Caco-2 (cell line): ENCODE measurements at regions not wholly inside any gene's neighbourhood (a gene's known extent, or its start where the extent isn't known, plus 50 kb on each side); places are given as distances from the start of the nearest gene placed in this dataset.
"Not testable (repeated sequence)": the region's sequence is repeated elsewhere in the genome, so short reads cannot be mapped to it uniquely, and the experiment has no call there.

ENCODE experiments used
- BruUV-seq: library from RNA; stranded (reverse); fragments of 400-500 nt; replicated peaks from 2 replicates; lab custom pipeline; 2021; lab: Mats Ljungman, UMichigan
- CTCF ChIA-PET: fragments of 300-600 bp; sonication (Branson Sonifier 250); formaldehyde crosslinking; loops from one replicate; lab custom pipeline; 2022; ENCODE audit warnings: antibody characterized with exemption; lab: Charles Lee
- POLR2A ChIA-PET: fragments of 300-600 bp; sonication (Branson Sonifier 250); formaldehyde crosslinking; loops from one replicate; lab custom pipeline; 2022; ENCODE audit warnings: antibody characterized with exemption; lab: Charles Lee
- DNase-seq, 2 experiments: peaks; one replicate each; pipeline versions ENCODE4 v3.0.0 to v3.0.0-alpha.2; 2020 to 2022
- H3K27me3 ChIP-seq: replicated peaks from 2 replicates; pipeline ENCODE4 v1.6.0; 2011; ENCODE audit warnings: low read length; ENCODE audit not compliant: control insufficient read depth, insufficient read depth
- H3K36me3 ChIP-seq: 2 replicates; pipeline ENCODE4 v1.5.1; 2011; ENCODE audit warnings: low read length; ENCODE audit not compliant: control insufficient read depth, insufficient read depth
- H3K4me1 ChIP-seq: fragments of 250-450 bp; sonication (Bioruptor Pico); 2 replicates; pipeline ENCODE4 v1.5.1; 2020; ENCODE audit warnings: mild to moderate bottlenecking
- H3K4me3 ChIP-seq: 2 replicates; pipeline ENCODE4 v1.5.1; 2011; ENCODE audit warnings: low read depth, mild to moderate bottlenecking, control low read depth, low read length
- H3K9me3 ChIP-seq: fragments of 250-450 bp; sonication (Bioruptor Pico); 2 replicates; pipeline ENCODE4 v1.5.1; 2020; ENCODE audit warnings: mild to moderate bottlenecking, moderate library complexity
- H3K27ac Mint-ChIP-seq: one replicate; pipeline ENCODE4 v1.8.0; 2022; ENCODE audit warnings: mixed read lengths; ENCODE audit not compliant: unreplicated experiment
- H3K27me3 Mint-ChIP-seq: one replicate; pipeline ENCODE4 v1.8.0; 2022; ENCODE audit warnings: mixed read lengths; ENCODE audit not compliant: insufficient read depth, unreplicated experiment
- H3K36me3 Mint-ChIP-seq: one replicate; pipeline ENCODE4 v1.8.0; 2022; ENCODE audit warnings: mild to moderate bottlenecking, mixed read lengths; ENCODE audit not compliant: insufficient read depth, unreplicated experiment
- H3K4me1 Mint-ChIP-seq: one replicate; pipeline ENCODE4 v1.8.0; 2022; ENCODE audit warnings: low read depth, mixed read lengths; ENCODE audit not compliant: unreplicated experiment
- H3K4me3 Mint-ChIP-seq: one replicate; pipeline ENCODE4 v1.8.0; 2022; ENCODE audit warnings: mild to moderate bottlenecking, moderate library complexity, mixed read lengths; ENCODE audit not compliant: unreplicated experiment
- H3K9me3 Mint-ChIP-seq: one replicate; pipeline ENCODE4 v1.8.0; 2022; ENCODE audit warnings: mixed read lengths; ENCODE audit not compliant: unreplicated experiment
- CTCF ChIP-seq, 2 experiments: fragments of 200-600 bp in 1 of 2; IDR thresholded peaks; 1 replicate in 1 of 2; 2 replicates in 1 of 2; pipeline versions ENCODE4 v1.5.1 to v1.8.0; 2011 to 2022; ENCODE audit warnings: antibody characterized with exemption in 1 of 2, control low read depth in 1 of 2, inconsistent platforms in 1 of 2, low read depth in 1 of 2, low read length in 1 of 2, mild to moderate bottlenecking in 1 of 2, moderate library complexity in 1 of 2; ENCODE audit not compliant: insufficient read depth in 1 of 2, severe bottlenecking in 1 of 2, unreplicated experiment in 1 of 2
- intact Hi-C: fragments of 100-400 bp; cut with micrococcal nuclease; formaldehyde crosslinking; loops from one replicate; pipeline ENCODE4 v1.10.0; 2022; ENCODE audit not compliant: unreplicated experiment

GRCh38 chr7:63887031-63887430, 111.6 kb upstream of the ZNF722 start:
- Mint-ChIP-seq H3K9me3 (peaks cover 13% of the 10 kb centered on the region), H3K27ac (no peak overlapping the region), H3K4me3 (no peak overlapping the region), H3K36me3 (no peaks in the 10 kb centered on the region), H3K27me3 (no peaks in the 10 kb centered on the region), H3K4me1 (no peaks in the 10 kb centered on the region)
- H3K36me3 ChIP-seq = no peaks in the 10 kb centered on the region
- ChIA-PET CTCF (no interaction called here), POLR2A (no interaction called here)
- TF ChIP-seq CTCF (IDR thresholded peaks at IDR 0.05; ENCODE audit: insufficient read depth in 1 of 2, low read depth in 1 of 2, low read length in 1 of 2, severe bottlenecking in 1 of 2, unreplicated experiment in 1 of 2) = no peak
- no peak overlapping the region for H3K4me3 ChIP-seq
- no peaks in the 10 kb centered on the region for H3K4me1 ChIP-seq
- DNase-seq = no peak
- no peaks in the 10 kb centered on the region for H3K27me3 ChIP-seq
- BruUV-seq = no TSS peak
- intact Hi-C loops = no loop called here
- H3K9me3 ChIP-seq = peaks cover 5% of the 10 kb centered on the region; the same call in 1 of the 2 replicates

GRCh38 chr7:63899691-63900393, 98.8 kb upstream of the ZNF722 start:
- no peak for TF ChIP-seq CTCF (IDR thresholded peaks at IDR 0.05; ENCODE audit: insufficient read depth in 1 of 2, low read depth in 1 of 2, low read length in 1 of 2, severe bottlenecking in 1 of 2, unreplicated experiment in 1 of 2)
- Histone ChIP-seq H3K27me3 (no peaks in the 10 kb centered on the region), H3K9me3 (0 out of 2 replicates have a peak, but pooled peaks cover 7% of the 10 kb centered on the region), H3K4me3 (no peak overlapping the region), H3K36me3 (no peaks in the 10 kb centered on the region), H3K4me1 (no peaks in the 10 kb centered on the region)
- intact Hi-C loops = no loop called here
- H3K27ac Mint-ChIP-seq = no peak overlapping the region
- H3K36me3 Mint-ChIP-seq = no peaks in the 10 kb centered on the region
- no peak for DNase-seq
- H3K4me3 Mint-ChIP-seq = no peak overlapping the region
- BruUV-seq = no TSS peak
- POLR2A ChIA-PET = no interaction called here
- no peaks in the 10 kb centered on the region for H3K4me1 Mint-ChIP-seq
- CTCF ChIA-PET = no interaction called here
- no peaks in the 10 kb centered on the region for H3K27me3 Mint-ChIP-seq
- peaks cover 10% of the 10 kb centered on the region for H3K9me3 Mint-ChIP-seq

- Mint-ChIP-seq H3K36me3 (no peaks in the 10 kb centered on the region), H3K27ac (no peak overlapping the region), H3K9me3 (peaks cover 10% of the 10 kb centered on the region), H3K27me3 (no peaks in the 10 kb centered on the region), H3K4me3 (no peak overlapping the region), H3K4me1 (no peaks in the 10 kb centered on the region)
- CTCF ChIA-PET = no interaction called here
- H3K4me1 ChIP-seq = no peaks in the 10 kb centered on the region
- BruUV-seq = no TSS peak
- no peak for DNase-seq
- H3K9me3 ChIP-seq = 0 out of 2 replicates have a peak, but pooled peaks cover 7% of the 10 kb centered on the region
- H3K27me3 ChIP-seq = no peaks in the 10 kb centered on the region
- no peaks in the 10 kb centered on the region for H3K36me3 ChIP-seq
- no peak overlapping the region for H3K4me3 ChIP-seq
- POLR2A ChIA-PET = no interaction called here
- intact Hi-C loops = no loop called here
- TF ChIP-seq CTCF (IDR thresholded peaks at IDR 0.05; ENCODE audit: insufficient read depth in 1 of 2, low read depth in 1 of 2, low read length in 1 of 2, severe bottlenecking in 1 of 2, unreplicated experiment in 1 of 2) = no peak
Observed at GRCh38 chr7:63900394-63901203, 98.0 kb upstream of the ZNF722 start.

DNA sequence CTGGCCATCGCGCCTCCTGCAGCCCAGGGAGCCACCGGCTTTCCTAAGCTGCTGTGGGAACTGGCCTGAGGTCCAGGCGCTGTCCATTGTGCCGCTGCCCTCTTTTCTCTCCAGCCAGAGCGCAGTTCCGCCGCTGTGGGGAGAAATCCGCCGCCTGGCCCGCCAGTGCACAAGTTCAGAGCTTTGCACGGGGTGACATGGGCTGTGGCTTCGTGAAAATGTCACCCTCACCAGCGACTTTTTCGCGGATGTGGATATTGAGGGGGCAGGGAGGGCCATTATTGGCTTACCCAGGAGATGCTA, 97.5 kb upstream of the ZNF722 start:
- H3K4me1 ChIP-seq, H3K4me1 Mint-ChIP-seq, H3K9me3 ChIP-seq, DNase-seq, CTCF ChIA-PET, H3K27me3 Mint-ChIP-seq, H3K27ac Mint-ChIP-seq, intact Hi-C loops, H3K4me3 Mint-ChIP-seq, H3K36me3 ChIP-seq, H3K36me3 Mint-ChIP-seq, H3K4me3 ChIP-seq, BruUV-seq, H3K27me3 ChIP-seq, POLR2A ChIA-PET: not testable (repeated sequence)
- H3K9me3 Mint-ChIP-seq = peaks cover 16% of the 10 kb centered on the region
